ENCODE measurements at regions not wholly inside any gene's neighbourhood (a gene's known extent, or its start where the extent isn't known, plus 50 kb on each side); places are given as distances from the start of the nearest gene placed in this dataset.

GRCh38 chr3:159771865-159772611, 216.6 kb upstream of the IL12A start:
- Mint-ChIP-seq H3K9me3 (no peaks in the 10 kb centered on the region), H3K4me3 (no peak overlapping the region), H3K4me1 (ENCODE audit: low read depth) (no peaks in the 10 kb centered on the region), H3K27ac (no peak overlapping the region), H3K36me3 (ENCODE audit: low read depth) (no peaks in the 10 kb centered on the region), H3K27me3 (peaks cover 15% of the 10 kb centered on the region)
- ChIA-PET CTCF (no interaction called here), POLR2A (interaction anchor here (0.7 kb wide), 1 partner anchor 22 kb away, joined by 3 read pairs; no protein-coding TSS in a partner anchor)
- ATAC-seq (no peak), DNase-seq (no peak)
- TF ChIP-seq CTCF (IDR thresholded peaks at IDR 0.05), result no peak
- intact Hi-C loops (cut with micrococcal nuclease), result no loop called here

- DNase-seq (no peak), ATAC-seq (no peak)
- H3K9me3 Mint-ChIP-seq, result no peaks in the 10 kb centered on the region
- H3K36me3 Mint-ChIP-seq (ENCODE audit: low read depth), result no peaks in the 10 kb centered on the region
- no peaks in the 10 kb centered on the region for H3K4me1 Mint-ChIP-seq (ENCODE audit: low read depth)
- no peak overlapping the region for H3K4me3 Mint-ChIP-seq
- POLR2A ChIA-PET, result no interaction called here
- no peak for TF ChIP-seq CTCF (IDR thresholded peaks at IDR 0.05)
- CTCF ChIA-PET, result no interaction called here
- H3K27ac Mint-ChIP-seq, result no peak overlapping the region
- intact Hi-C loops (cut with micrococcal nuclease), result no loop called here
- H3K27me3 Mint-ChIP-seq, result peaks cover 4% of the 10 kb centered on the region
These were observed 214.9 kb upstream of the IL12A start for GRCh38 chr3:159773706-159774105.

- no peak for DNase-seq
- ChIA-PET POLR2A (no interaction called here), CTCF (no interaction called here)
- intact Hi-C loops (cut with micrococcal nuclease), result no loop called here
- H3K27me3 Mint-ChIP-seq, result peaks cover 4% of the 10 kb centered on the region
- H3K4me3 Mint-ChIP-seq, result no peak overlapping the region
- H3K9me3 Mint-ChIP-seq, result no peaks in the 10 kb centered on the region
- TF ChIP-seq CTCF (IDR thresholded peaks at IDR 0.05), result no peak
- H3K27ac Mint-ChIP-seq, result no peak overlapping the region
- ATAC-seq, result no peak
- H3K4me1 Mint-ChIP-seq (ENCODE audit: low read depth), result no peaks in the 10 kb centered on the region
- H3K36me3 Mint-ChIP-seq (ENCODE audit: low read depth), result no peaks in the 10 kb centered on the region
These were observed 213.2 kb upstream of the IL12A start for GRCh38 chr3:159775372-159775961.

GRCh38 chr3:159776779-159777178, 211.9 kb upstream of the IL12A start:
- no peak overlapping the region for H3K4me3 Mint-ChIP-seq
- peaks cover 3% of the 10 kb centered on the region for H3K27me3 Mint-ChIP-seq
- no peak for DNase-seq
- H3K9me3 Mint-ChIP-seq, result no peaks in the 10 kb centered on the region
- H3K27ac Mint-ChIP-seq, result no peak overlapping the region
- ChIA-PET POLR2A (no interaction called here), CTCF (no interaction called here)
- no peaks in the 10 kb centered on the region for H3K36me3 Mint-ChIP-seq (ENCODE audit: low read depth)
- TF ChIP-seq CTCF (IDR thresholded peaks at IDR 0.05), result no peak
- no peaks in the 10 kb centered on the region for H3K4me1 Mint-ChIP-seq (ENCODE audit: low read depth)
- no peak for ATAC-seq
- intact Hi-C loops (cut with micrococcal nuclease), result no loop called here

GRCh38 chr3:159779883-159780282, 208.8 kb upstream of the IL12A start:
- no peak for ATAC-seq
- no peak for TF ChIP-seq CTCF (IDR thresholded peaks at IDR 0.05)
- no peak for DNase-seq
- Mint-ChIP-seq H3K36me3 (ENCODE audit: low read depth) (no peaks in the 10 kb centered on the region), H3K4me3 (no peak overlapping the region), H3K9me3 (no peaks in the 10 kb centered on the region), H3K27ac (no peak overlapping the region), H3K4me1 (ENCODE audit: low read depth) (no peaks in the 10 kb centered on the region), H3K27me3 (peaks cover 2% of the 10 kb centered on the region)
- intact Hi-C loops (cut with micrococcal nuclease), result no loop called here
- ChIA-PET CTCF (no interaction called here), POLR2A (no interaction called here)
